Right atrium auricular region (tissue), 2 donors: ENCODE measurements at regions not wholly inside any gene's neighbourhood (a gene's known extent, or its start where the extent isn't known, plus 50 kb on each side); places are given as distances from the start of the nearest gene placed in this dataset.

ENCODE experiments used
- DNase-seq: peaks from one replicate; pipeline ENCODE4 v3.0.0-alpha.2; 2019; ENCODE audit warnings: low spot score
- H3K27ac ChIP-seq, 2 donors: fragments of 200-600 bp; sonication (generic); 1 replicate in 1 of 2; 2 replicates in 1 of 2; pipeline ENCODE4 v1.5.1; 2016 to 2019
- H3K27me3 ChIP-seq, 2 donors: fragments of 200-600 bp; sonication (generic); one replicate each; pipeline versions ENCODE4 v1.5.1 to v1.6.0; 2017 to 2019
- H3K36me3 ChIP-seq: fragments of 200-600 bp; sonication (generic); one replicate; pipeline ENCODE4 v1.5.1; 2016
- H3K4me1 ChIP-seq, 2 donors: fragments of 200-600 bp; sonication (generic); one replicate each; pipeline versions ENCODE4 v1.5.1 to v1.6.0; 2017 to 2019
- H3K4me3 ChIP-seq, 2 donors: fragments of 200-600 bp; sonication (generic); 1 replicate in 1 of 2; 2 replicates in 1 of 2; pipeline ENCODE4 v1.5.1; 2017 to 2019; ENCODE audit warnings: mild to moderate bottlenecking in 1 of 2, moderate library complexity in 1 of 2
- H3K9me3 ChIP-seq, 2 donors: fragments of 200-600 bp; sonication (generic); one replicate each; pipeline ENCODE4 v1.5.1; 2019
- TF ChIP-seq, protein P1 (sequence below), 2 donors: fragments of 200-600 bp; sonication (generic); IDR thresholded peaks; one replicate each; pipeline ENCODE4 v1.5.1; 2019; ENCODE audit warnings: antibody characterized with exemption in 2 of 2

DNA sequence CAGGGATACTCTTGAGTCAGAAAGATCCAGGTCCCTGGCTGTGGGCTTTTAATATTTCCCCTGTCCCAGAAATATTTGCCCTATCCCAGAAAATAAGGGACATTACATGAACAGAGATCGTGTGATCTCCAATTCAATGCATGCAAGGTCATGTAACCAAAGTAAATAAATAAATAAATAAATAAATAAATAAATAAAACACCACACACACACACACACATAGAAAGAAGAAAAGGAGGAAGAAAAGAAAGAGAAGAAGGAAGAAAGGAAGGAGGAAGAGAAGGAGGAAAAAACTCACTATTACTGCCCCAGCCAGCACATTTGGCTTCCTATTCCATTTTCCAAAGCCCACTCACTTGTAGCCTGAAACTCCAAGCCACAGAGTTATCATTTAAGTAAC is 117.9 kb upstream of the CFAP20DC start:
- DNase-seq, result no peak
- peaks cover 0 to 6% of the 10 kb centered on the region in 2 donors for H3K9me3 ChIP-seq
- TF ChIP-seq, protein P1, sequence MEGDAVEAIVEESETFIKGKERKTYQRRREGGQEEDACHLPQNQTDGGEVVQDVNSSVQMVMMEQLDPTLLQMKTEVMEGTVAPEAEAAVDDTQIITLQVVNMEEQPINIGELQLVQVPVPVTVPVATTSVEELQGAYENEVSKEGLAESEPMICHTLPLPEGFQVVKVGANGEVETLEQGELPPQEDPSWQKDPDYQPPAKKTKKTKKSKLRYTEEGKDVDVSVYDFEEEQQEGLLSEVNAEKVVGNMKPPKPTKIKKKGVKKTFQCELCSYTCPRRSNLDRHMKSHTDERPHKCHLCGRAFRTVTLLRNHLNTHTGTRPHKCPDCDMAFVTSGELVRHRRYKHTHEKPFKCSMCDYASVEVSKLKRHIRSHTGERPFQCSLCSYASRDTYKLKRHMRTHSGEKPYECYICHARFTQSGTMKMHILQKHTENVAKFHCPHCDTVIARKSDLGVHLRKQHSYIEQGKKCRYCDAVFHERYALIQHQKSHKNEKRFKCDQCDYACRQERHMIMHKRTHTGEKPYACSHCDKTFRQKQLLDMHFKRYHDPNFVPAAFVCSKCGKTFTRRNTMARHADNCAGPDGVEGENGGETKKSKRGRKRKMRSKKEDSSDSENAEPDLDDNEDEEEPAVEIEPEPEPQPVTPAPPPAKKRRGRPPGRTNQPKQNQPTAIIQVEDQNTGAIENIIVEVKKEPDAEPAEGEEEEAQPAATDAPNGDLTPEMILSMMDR (IDR thresholded peaks at IDR 0.05), result no peak

DNA sequence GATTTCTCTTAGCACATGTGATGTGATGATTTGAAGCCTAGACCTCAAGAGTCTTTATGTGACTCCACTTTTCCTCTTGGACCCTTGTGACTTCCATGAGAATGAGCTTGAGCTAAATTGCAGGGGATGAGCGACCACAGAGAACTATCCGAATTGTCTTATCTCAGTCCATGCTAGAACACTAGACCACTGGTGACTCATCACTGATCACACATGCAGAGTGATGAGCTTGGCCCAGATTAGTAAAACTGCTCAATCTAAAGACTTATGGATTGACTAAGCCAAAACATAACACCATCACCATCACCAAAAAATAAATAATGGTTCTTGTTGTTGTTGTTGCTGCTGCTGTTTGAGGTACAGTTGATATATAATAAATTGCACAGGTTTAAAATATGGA is 114.1 kb upstream of the CFAP20DC start:
- no peak for DNase-seq
- peaks cover 0 to 3% of the 10 kb centered on the region in 2 donors for H3K9me3 ChIP-seq
- peaks cover 0 to 4% of the 10 kb centered on the region in 2 donors for H3K27me3 ChIP-seq
- TF ChIP-seq, protein P1 (IDR thresholded peaks at IDR 0.05), result no peak
- H3K4me3 ChIP-seq, result no peak overlapping the region
- no peaks in the 10 kb centered on the region for H3K4me1 ChIP-seq
- H3K36me3 ChIP-seq, result no peaks in the 10 kb centered on the region
- H3K27ac ChIP-seq, result no peak overlapping the region

More for the DNA sequence above, 117.9 kb upstream of the CFAP20DC start:
- no peak overlapping the region for H3K4me3 ChIP-seq
- H3K27ac ChIP-seq, result no peak overlapping the region
- H3K36me3 ChIP-seq, result no peaks in the 10 kb centered on the region
- H3K4me1 ChIP-seq, result no peaks in the 10 kb centered on the region
- peaks cover 0 to 4% of the 10 kb centered on the region in 2 donors for H3K27me3 ChIP-seq

DNA sequence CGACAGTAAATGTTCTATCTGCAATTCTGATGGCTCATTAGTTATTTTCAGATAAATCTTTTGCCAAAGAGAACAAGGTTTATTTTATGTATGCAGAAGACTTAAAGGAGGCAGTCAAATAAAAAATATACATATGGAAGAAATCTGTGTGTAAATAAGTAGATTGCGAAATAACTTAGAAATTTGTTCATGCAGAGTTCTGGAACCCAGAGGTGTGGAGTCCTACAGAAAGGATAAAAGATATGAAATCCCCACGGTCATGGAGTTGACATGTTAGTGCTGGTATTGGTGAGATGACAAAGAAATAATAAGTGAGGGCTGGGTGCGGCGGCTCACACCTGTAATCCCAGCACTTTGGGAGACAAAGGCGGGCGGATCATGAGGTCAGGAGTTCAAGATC is 111.2 kb upstream of the CFAP20DC start:
- no peak for DNase-seq
- TF ChIP-seq, protein P1 (IDR thresholded peaks at IDR 0.05), result no peak
- Histone ChIP-seq H3K27ac (no peak overlapping the region), H3K4me3 (no peak overlapping the region), H3K4me1 (no peaks in the 10 kb centered on the region), H3K27me3 (no peaks in the 10 kb centered on the region), H3K36me3 (no peaks in the 10 kb centered on the region), H3K9me3 (no peaks in the 10 kb centered on the region)

DNA sequence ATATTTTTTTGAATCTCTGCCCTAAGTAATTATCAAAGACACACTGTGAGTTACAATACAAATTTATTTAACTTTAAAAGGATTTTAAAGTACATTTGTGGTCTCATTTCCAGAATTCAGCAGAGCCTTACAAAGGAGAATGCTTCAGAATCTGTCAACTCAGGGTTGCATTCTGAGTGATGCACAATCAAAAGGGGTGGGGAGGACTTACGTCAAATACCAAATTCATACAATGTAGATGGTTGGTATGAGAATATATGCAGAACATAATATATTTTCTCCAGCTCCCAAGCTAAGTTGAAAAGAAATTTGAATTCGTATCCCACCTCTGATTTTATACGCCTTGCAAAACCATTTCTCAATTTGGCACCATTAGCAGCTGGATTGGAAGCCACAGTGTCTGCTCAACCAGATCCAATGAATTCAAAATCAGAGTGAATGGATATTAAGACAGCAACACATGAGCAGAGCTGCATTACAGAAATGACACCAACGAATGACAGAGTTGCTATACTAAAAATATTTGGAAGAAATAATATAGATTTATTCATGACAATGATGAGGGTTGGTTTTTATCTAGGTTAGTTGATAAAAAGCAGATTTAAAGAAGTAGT is 110.4 kb upstream of the CFAP20DC start:
- Histone ChIP-seq H3K27me3 (no peaks in the 10 kb centered on the region), H3K4me3 (no peak overlapping the region), H3K27ac (no peak overlapping the region), H3K9me3 (no peaks in the 10 kb centered on the region), H3K36me3 (no peaks in the 10 kb centered on the region), H3K4me1 (no peaks in the 10 kb centered on the region)
- TF ChIP-seq, protein P1 (IDR thresholded peaks at IDR 0.05), result no peak
- DNase-seq, result no peak

DNA sequence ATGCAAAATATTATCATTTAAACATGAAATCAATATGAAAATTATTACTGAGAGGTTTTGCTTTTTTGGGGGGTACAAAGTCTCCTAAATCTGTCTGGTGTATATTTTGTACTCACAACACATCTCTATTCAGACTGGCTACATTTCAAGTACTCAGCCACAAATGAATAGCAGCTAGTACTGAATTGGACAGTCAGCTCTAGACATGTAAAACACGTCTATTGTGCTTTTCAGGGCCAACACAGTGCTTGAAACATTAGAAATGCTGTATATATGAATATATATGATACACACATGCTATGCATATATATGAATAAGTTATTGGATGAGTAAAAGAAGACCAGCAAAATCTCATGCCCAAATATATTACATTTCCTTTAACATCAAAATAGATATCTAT is 103.8 kb upstream of the CFAP20DC start:
- Histone ChIP-seq H3K27me3 (no peaks in the 10 kb centered on the region), H3K36me3 (no peaks in the 10 kb centered on the region), H3K27ac (no peak overlapping the region), H3K4me3 (no peak overlapping the region), H3K4me1 (no peaks in the 10 kb centered on the region), H3K9me3 (peaks cover 0 to 6% of the 10 kb centered on the region in 2 donors)
- TF ChIP-seq, protein P1 (IDR thresholded peaks at IDR 0.05), result no peak
- DNase-seq, result no peak

DNA sequence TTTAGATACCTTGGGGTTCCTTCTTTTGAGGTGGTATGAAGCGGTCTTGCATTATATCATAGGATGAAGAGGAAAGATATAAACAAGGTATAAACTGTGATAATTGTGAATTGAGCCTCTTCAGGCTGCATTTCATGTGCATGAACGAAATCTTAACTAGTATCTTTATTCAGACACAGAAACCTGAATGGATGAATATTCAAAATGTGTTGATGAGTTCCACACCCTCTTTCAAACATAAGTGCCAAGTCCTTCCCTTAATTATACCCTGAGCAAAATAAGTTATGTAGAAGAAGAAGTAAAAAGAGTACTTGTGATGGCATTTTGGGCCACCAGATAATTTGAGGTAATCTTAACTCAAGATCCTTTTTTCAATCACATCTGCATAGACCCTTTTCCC is 103.1 kb upstream of the CFAP20DC start:
- Histone ChIP-seq H3K36me3 (no peaks in the 10 kb centered on the region), H3K4me1 (no peaks in the 10 kb centered on the region), H3K4me3 (no peak overlapping the region), H3K27me3 (no peaks in the 10 kb centered on the region), H3K9me3 (peaks cover 0 to 9% of the 10 kb centered on the region in 2 donors), H3K27ac (no peak overlapping the region)
- DNase-seq, result no peak
- TF ChIP-seq, protein P1 (IDR thresholded peaks at IDR 0.05), result no peak
